ENCODE measurements at regions not wholly inside any gene's neighbourhood (a gene's known extent, or its start where the extent isn't known, plus 50 kb on each side); places are given as distances from the start of the nearest gene placed in this dataset.

DNA sequence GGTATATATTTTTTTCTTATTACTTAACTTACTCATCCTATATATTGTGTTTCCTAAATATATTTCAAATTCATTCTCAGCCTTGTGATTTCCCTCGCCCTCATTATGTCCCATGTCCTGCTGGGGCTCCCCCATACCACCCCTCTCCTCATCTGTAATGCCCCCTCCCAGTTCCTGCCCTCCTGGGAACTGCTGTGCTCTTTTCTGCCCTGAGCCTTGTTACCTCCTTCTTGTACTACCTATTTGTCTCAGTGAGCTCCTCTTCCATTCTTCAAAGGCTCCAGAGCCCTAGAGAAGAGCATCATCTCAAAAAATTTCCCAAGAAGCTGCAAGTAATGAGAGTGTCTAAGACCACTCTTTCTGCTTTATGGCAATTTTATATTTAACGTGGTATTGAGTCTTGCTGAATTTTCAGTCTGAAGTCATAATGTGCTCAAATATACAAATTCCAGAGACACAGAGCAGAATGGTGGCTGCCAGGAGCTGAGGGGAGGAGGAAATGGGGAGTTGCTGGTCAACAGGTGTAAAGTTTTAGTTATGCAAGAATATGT is 66.5 kb upstream of the TOP3B start:
- no peak overlapping the region for H3K4me3 ChIP-seq (ENCODE audit: low read length in 2 of 2)
- H3K4me3 Mint-ChIP-seq = no peak overlapping the region
- H3K27me3 Mint-ChIP-seq = peaks cover 25 to 35% of the 10 kb centered on the region in 2 donors
- no peaks in the 10 kb centered on the region for H3K4me1 Mint-ChIP-seq
- intact Hi-C loops (cut with micrococcal nuclease) = no loop called here
- H3K9me3 ChIP-seq (ENCODE audit: control insufficient read depth in 1 of 2, low read length in 2 of 2) = no peaks in the 10 kb centered on the region
- POLR2A ChIA-PET (ENCODE audit: partially characterized antibody) = no interaction called here
- H3K27me3 ChIP-seq (ENCODE audit: insufficient read depth, low read length) = no peaks in the 10 kb centered on the region
- H3K27ac ChIP-seq (ENCODE audit: low read depth, low read length) = no peak overlapping the region
- no peaks in the 10 kb centered on the region for H3K4me1 ChIP-seq (ENCODE audit: insufficient read depth, low read length)
- H3K9me3 Mint-ChIP-seq = peaks cover 0 to 7% (median 0%) of the 10 kb centered on the region in 8 donors
- H3K27ac Mint-ChIP-seq = peak overlapping the region in 1 of 7 donors; percentile 8
- no peaks in the 10 kb centered on the region for H3K36me3 ChIP-seq (ENCODE audit: insufficient read depth, low read length)
- no peak for DNase-seq
- no peaks in the 10 kb centered on the region for H3K36me3 Mint-ChIP-seq
- CTCF ChIA-PET (ENCODE audit: partially characterized antibody) = no interaction called here

DNA sequence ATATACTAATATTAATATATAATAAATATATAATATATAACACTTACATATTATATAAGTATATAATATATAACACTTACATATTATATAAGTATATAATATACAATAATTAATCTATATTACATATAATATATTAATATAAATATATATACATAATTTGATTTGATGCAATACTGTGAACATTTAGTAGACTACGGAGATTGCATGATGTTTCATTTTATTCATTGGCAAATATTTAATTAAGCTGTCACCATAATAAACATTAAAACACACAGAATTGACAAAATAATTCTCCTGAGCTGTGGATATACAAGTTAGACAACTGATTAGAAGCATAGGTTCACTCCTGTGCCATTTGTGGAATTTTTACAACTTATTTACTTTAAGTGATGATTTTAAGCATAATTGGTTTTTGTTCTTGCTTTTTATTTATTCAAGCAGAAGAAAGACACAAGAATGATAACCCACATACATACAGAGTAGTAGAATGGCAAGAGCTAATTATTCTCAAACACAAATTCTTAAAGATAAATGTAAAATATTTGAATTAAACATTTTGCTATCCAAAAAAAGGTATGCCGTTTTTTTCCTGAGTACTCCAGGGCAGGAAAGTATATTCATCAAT is 65.8 kb upstream of the TOP3B start:
- Histone ChIP-seq H3K27me3 (ENCODE audit: insufficient read depth, low read length) (no peaks in the 10 kb centered on the region), H3K36me3 (ENCODE audit: insufficient read depth, low read length) (no peaks in the 10 kb centered on the region), H3K4me3 (ENCODE audit: low read length in 2 of 2) (no peak overlapping the region), H3K4me1 (ENCODE audit: insufficient read depth, low read length) (no peaks in the 10 kb centered on the region), H3K9me3 (ENCODE audit: control insufficient read depth in 1 of 2, low read length in 2 of 2) (no peaks in the 10 kb centered on the region), H3K27ac (ENCODE audit: low read depth, low read length) (no peak overlapping the region)
- POLR2A ChIA-PET (ENCODE audit: partially characterized antibody) = no interaction called here
- H3K36me3 Mint-ChIP-seq = no peaks in the 10 kb centered on the region
- H3K27me3 Mint-ChIP-seq = peaks cover 25 to 31% of the 10 kb centered on the region in 2 donors
- intact Hi-C loops (cut with micrococcal nuclease) = no loop called here
- DNase-seq = no peak
- CTCF ChIA-PET (ENCODE audit: partially characterized antibody) = no interaction called here
- H3K9me3 Mint-ChIP-seq = peaks cover 0 to 7% (median 0%) of the 10 kb centered on the region in 8 donors
- H3K4me3 Mint-ChIP-seq = no peak overlapping the region
- H3K27ac Mint-ChIP-seq = no peak overlapping the region
- H3K4me1 Mint-ChIP-seq = no peaks in the 10 kb centered on the region

DNA sequence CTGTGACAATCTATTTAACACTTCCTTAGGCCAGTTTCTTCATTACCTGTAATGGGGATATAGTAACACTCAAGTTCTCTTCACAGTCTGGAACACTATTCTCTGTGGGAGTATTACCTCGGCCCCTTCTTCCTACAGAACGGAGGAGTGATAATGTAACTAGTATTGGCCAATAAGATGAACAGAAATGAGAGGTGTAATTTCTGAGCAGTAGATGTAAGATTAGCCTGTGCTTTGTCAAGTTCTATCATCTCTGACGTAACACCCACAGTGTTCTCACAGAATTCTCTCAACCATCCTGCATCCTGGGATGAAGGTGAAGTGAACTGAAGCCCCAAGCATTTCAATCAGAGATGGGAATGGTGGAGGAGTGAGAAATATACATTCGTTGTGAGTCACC is 65.2 kb upstream of the TOP3B start:
- Histone ChIP-seq H3K9me3 (ENCODE audit: control insufficient read depth in 1 of 2, low read length in 2 of 2) (no peaks in the 10 kb centered on the region), H3K36me3 (ENCODE audit: insufficient read depth, low read length) (no peaks in the 10 kb centered on the region), H3K4me1 (ENCODE audit: insufficient read depth, low read length) (no peaks in the 10 kb centered on the region), H3K27ac (ENCODE audit: low read depth, low read length) (no peak overlapping the region), H3K27me3 (ENCODE audit: insufficient read depth, low read length) (no peaks in the 10 kb centered on the region), H3K4me3 (ENCODE audit: low read length in 2 of 2) (no peak overlapping the region)
- intact Hi-C loops (cut with micrococcal nuclease) = no loop called here
- DNase-seq = no peak
- Mint-ChIP-seq H3K36me3 (no peaks in the 10 kb centered on the region), H3K4me3 (no peak overlapping the region), H3K27ac (no peak overlapping the region), H3K27me3 (peaks cover 21 to 27% of the 10 kb centered on the region in 2 donors), H3K9me3 (peaks cover 0 to 3% (median 0%) of the 10 kb centered on the region in 8 donors), H3K4me1 (no peaks in the 10 kb centered on the region)
- POLR2A ChIA-PET (ENCODE audit: partially characterized antibody) = no interaction called here
- CTCF ChIA-PET (ENCODE audit: partially characterized antibody) = no interaction called here

DNA sequence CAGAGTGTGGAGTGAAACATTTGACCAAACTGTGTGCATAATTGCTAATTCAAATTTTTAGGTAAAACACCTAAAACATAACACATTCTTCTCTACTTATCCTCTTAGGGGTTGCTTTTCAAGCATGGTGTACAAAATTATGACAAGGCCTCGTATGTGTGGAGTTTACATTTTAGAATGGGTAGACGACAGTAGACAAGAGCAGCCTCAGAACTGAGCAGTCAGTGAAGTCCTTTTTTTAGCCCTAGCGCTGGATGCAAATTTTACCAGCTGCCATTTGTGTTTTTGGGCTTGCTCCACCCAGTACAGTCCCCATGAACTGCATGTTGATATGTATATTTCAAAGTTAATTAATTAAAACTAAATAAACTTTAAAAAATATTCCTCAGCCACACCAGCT is 64.7 kb upstream of the TOP3B start:
- H3K36me3 Mint-ChIP-seq = no peaks in the 10 kb centered on the region
- DNase-seq = no peak
- Histone ChIP-seq H3K4me3 (ENCODE audit: low read length in 2 of 2) (no peak overlapping the region), H3K27ac (ENCODE audit: low read depth, low read length) (no peak overlapping the region), H3K36me3 (ENCODE audit: insufficient read depth, low read length) (no peaks in the 10 kb centered on the region), H3K9me3 (ENCODE audit: control insufficient read depth in 1 of 2, low read length in 2 of 2) (no peaks in the 10 kb centered on the region), H3K27me3 (ENCODE audit: insufficient read depth, low read length) (no peaks in the 10 kb centered on the region), H3K4me1 (ENCODE audit: insufficient read depth, low read length) (no peaks in the 10 kb centered on the region)
- H3K27ac Mint-ChIP-seq = no peak overlapping the region
- ChIA-PET POLR2A (ENCODE audit: partially characterized antibody) (no interaction called here), CTCF (ENCODE audit: partially characterized antibody) (no interaction called here)
- no peaks in the 10 kb centered on the region for H3K4me1 Mint-ChIP-seq
- peaks cover 0 to 3% (median 0%) of the 10 kb centered on the region in 8 donors for H3K9me3 Mint-ChIP-seq
- H3K27me3 Mint-ChIP-seq = peaks cover 16 to 22% of the 10 kb centered on the region in 2 donors
- intact Hi-C loops (cut with micrococcal nuclease) = no loop called here
- no peak overlapping the region for H3K4me3 Mint-ChIP-seq

DNA sequence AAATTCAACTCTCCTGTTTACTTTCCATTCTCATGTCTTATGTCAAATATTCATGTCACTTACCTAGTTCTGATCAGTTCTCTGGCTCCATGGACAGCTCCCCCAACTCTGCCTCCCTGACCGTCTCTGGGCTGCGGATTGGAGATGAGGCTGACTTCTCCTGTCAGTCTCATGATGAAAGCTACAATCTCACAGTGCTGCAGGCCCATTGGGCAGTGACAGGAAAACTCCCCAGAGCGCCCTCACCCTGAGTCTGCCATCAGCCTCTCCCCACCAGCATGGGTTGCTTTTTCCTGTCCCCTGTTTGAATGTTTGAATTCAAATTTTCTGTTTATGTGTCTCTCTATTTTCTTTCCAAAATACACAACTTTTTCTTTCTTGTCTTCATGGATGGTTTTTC is 63.8 kb upstream of the TOP3B start:
- intact Hi-C loops (cut with micrococcal nuclease) = no loop called here
- Histone ChIP-seq H3K27ac (ENCODE audit: low read depth, low read length) (no peak overlapping the region), H3K4me3 (ENCODE audit: low read length in 2 of 2) (no peak overlapping the region), H3K9me3 (ENCODE audit: control insufficient read depth in 1 of 2, low read length in 2 of 2) (no peaks in the 10 kb centered on the region), H3K36me3 (ENCODE audit: insufficient read depth, low read length) (no peaks in the 10 kb centered on the region), H3K27me3 (ENCODE audit: insufficient read depth, low read length) (no peaks in the 10 kb centered on the region), H3K4me1 (ENCODE audit: insufficient read depth, low read length) (no peaks in the 10 kb centered on the region)
- H3K4me3 Mint-ChIP-seq = no peak overlapping the region
- POLR2A ChIA-PET (ENCODE audit: partially characterized antibody) = no interaction called here
- no peaks in the 10 kb centered on the region for H3K9me3 Mint-ChIP-seq
- H3K4me1 Mint-ChIP-seq = no peaks in the 10 kb centered on the region
- CTCF ChIA-PET (ENCODE audit: partially characterized antibody) = no interaction called here
- DNase-seq = no peak
- H3K36me3 Mint-ChIP-seq = no peaks in the 10 kb centered on the region
- H3K27me3 Mint-ChIP-seq = peaks cover 14 to 16% of the 10 kb centered on the region in 2 donors
- H3K27ac Mint-ChIP-seq = no peak overlapping the region

DNA sequence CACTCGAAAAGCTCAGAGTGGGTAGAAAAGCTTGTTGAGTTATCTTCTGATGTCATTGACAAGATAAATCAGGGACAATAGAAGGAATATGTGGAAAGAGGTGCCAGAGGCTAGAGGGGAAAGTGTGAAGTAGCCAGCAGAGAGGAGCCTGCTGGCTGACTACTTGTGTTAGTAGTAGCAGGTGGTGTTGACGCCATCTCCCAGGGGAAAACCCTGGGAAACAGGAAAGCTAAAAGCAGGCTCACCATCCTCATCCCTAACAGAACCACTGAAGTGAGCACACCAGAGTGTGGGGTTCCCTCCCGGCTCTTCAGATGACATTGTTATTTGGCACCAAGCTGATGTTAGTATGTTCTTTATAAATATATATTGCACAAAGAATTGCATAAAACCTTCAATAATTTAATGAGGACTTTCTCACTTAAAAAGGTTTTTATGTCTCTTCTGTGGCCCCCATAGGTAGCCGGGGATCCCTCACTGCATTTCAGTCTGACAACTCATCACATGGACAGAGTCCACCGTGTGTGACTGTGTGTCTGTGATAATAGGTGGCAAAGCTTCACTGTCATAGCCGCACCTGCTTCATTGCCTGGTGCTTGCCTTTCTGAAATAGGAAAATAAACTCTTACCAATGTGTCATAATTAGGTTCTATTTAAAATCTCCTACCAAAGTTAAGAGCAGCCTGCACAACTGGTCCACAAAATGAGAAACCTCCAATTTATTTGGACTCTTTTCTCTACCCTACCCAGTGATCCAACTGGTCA is 63.2 kb upstream of the TOP3B start:
- intact Hi-C loops (cut with micrococcal nuclease) = no loop called here
- DNase-seq = no peak
- Mint-ChIP-seq H3K9me3 (no peaks in the 10 kb centered on the region), H3K4me3 (no peak overlapping the region), H3K27me3 (peaks cover 9 to 11% of the 10 kb centered on the region in 2 donors), H3K27ac (no peak overlapping the region), H3K4me1 (no peaks in the 10 kb centered on the region), H3K36me3 (no peaks in the 10 kb centered on the region)
- ChIA-PET POLR2A (ENCODE audit: partially characterized antibody) (no interaction called here), CTCF (ENCODE audit: partially characterized antibody) (no interaction called here)
- Histone ChIP-seq H3K4me3 (ENCODE audit: low read length in 2 of 2) (no peak overlapping the region), H3K4me1 (ENCODE audit: insufficient read depth, low read length) (no peaks in the 10 kb centered on the region), H3K27me3 (ENCODE audit: insufficient read depth, low read length) (no peaks in the 10 kb centered on the region), H3K36me3 (ENCODE audit: insufficient read depth, low read length) (no peaks in the 10 kb centered on the region), H3K9me3 (ENCODE audit: control insufficient read depth in 1 of 2, low read length in 2 of 2) (no peaks in the 10 kb centered on the region), H3K27ac (ENCODE audit: low read depth, low read length) (no peak overlapping the region)

DNA sequence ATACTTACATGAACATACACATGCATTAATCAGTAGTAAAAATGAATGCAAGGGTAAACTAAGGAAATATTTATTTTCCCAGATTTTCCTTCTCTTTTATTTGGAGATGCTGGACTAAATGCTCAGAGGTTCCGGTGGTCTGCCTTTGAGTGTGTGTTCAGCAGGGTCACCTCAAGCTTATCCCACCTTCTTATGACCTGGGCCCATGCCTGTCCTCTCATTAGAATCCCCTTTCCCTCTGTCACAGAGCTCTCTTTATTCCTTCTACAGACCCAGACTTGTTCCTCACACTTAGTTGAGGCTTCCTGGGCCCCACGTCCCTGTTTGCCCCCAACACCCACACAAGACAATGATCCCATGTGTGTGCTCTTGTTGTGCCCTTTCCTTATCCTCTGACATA is 61.6 kb upstream of the TOP3B start:
- no peaks in the 10 kb centered on the region for H3K9me3 Mint-ChIP-seq
- intact Hi-C loops (cut with micrococcal nuclease) = no loop called here

More for the DNA sequence above, 61.6 kb upstream of the TOP3B start:
- Histone ChIP-seq H3K4me3 (ENCODE audit: low read length in 2 of 2) (no peak overlapping the region), H3K9me3 (ENCODE audit: control insufficient read depth in 1 of 2, low read length in 2 of 2) (no peaks in the 10 kb centered on the region), H3K4me1 (ENCODE audit: insufficient read depth, low read length) (no peaks in the 10 kb centered on the region), H3K27ac (ENCODE audit: low read depth, low read length) (no peak overlapping the region), H3K36me3 (ENCODE audit: insufficient read depth, low read length) (no peaks in the 10 kb centered on the region), H3K27me3 (ENCODE audit: insufficient read depth, low read length) (no peaks in the 10 kb centered on the region)
- no peak overlapping the region for H3K27ac Mint-ChIP-seq
- no peak overlapping the region for H3K4me3 Mint-ChIP-seq
- no peak for DNase-seq
- H3K4me1 Mint-ChIP-seq = no peaks in the 10 kb centered on the region
- ChIA-PET POLR2A (ENCODE audit: partially characterized antibody) (no interaction called here), CTCF (ENCODE audit: partially characterized antibody) (no interaction called here)
- peaks cover 9 to 12% of the 10 kb centered on the region in 2 donors for H3K27me3 Mint-ChIP-seq
- no peaks in the 10 kb centered on the region for H3K36me3 Mint-ChIP-seq

Data from CD4-positive, alpha-beta memory T cell (primary cell).